Kidney glomerular epithelial cell (primary cell): ENCODE measurements at regions not wholly inside any gene's neighbourhood (a gene's known extent, or its start where the extent isn't known, plus 50 kb on each side); places are given as distances from the start of the nearest gene placed in this dataset.
"Not testable (repeated sequence)": the region's sequence is repeated elsewhere in the genome, so short reads cannot be mapped to it uniquely, and the experiment has no call there.

Source experiments
- DNase-seq: peaks from one replicate; lab custom pipeline; 2025; lab: John Stamatoyannopoulos, UW

DNA sequence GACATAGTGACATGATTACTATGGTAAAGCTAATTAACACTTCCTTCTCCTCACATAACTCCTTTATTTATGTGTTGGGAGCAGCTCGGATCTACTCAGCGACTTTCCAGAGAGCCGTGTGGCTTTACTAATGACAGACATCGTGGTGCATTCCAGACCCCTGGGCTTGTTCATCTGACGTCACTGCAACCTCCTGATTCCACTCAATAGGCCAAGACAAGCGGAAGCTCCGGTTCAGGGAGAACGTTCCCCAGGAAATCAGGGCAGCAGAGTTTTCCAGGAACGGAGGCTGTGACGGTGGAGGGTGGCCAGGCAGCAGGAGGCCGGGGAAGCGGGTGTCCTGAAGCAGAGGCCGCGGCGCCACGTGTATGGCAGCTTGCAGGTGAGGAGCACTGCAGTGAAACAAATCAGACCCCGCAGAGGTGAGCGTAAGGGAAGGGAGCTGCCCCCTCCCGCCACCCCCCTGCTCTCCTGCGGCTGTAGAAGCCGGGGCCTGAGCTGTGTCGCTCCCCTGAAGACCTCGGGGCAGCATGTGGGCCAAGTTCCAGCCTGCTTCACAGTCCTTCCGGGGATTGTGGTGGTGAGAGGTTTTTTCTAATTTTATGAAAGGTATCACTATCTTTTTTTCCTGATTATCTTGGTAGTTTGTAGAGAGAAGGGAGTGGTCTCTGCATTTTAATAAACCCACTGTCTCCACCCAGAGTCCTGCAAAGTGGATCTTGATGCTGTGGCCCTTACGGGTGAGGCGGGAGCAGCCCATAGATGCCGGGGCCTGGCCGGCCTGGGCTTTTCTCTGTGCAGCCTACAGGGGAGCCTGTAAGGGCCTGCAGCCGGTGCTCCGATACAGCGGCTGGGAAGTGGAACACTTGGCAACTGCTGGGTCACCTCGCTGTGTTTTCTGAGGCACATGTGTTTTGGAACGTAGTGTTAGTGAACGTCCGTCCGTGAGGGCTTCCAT, 220.4 kb upstream of the IRX4 start:
- DNase-seq = no peak

GRCh38 chr5:2101685-2102084, 219.0 kb upstream of the IRX4 start:
- DNase-seq = no peak

GRCh38 chr5:2096887-2097505, 214.3 kb upstream of the IRX4 start:
- no peak for DNase-seq

GRCh38 chr5:2095011-2095410, 212.3 kb upstream of the IRX4 start:
- no peak for DNase-seq

DNA sequence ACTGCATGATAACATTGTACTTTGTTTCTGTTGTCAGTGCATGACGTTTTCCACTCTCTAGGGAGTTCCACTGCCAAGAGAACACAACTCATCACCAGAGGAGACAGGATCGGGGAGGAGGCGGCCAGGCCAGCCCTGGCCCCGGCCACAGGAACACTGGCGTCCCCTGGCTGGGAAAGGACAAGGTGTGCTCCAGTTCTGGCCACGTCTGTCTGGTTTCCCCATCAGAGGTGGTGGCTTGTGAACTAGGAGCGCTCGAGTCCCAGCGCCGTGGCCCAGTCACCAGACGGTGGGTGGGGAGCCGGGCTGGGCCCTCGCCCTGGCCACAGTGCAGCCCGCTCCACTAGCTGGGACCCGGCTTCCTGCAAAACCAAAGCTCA, 211.9 kb upstream of the IRX4 start:
- no peak for DNase-seq

DNA sequence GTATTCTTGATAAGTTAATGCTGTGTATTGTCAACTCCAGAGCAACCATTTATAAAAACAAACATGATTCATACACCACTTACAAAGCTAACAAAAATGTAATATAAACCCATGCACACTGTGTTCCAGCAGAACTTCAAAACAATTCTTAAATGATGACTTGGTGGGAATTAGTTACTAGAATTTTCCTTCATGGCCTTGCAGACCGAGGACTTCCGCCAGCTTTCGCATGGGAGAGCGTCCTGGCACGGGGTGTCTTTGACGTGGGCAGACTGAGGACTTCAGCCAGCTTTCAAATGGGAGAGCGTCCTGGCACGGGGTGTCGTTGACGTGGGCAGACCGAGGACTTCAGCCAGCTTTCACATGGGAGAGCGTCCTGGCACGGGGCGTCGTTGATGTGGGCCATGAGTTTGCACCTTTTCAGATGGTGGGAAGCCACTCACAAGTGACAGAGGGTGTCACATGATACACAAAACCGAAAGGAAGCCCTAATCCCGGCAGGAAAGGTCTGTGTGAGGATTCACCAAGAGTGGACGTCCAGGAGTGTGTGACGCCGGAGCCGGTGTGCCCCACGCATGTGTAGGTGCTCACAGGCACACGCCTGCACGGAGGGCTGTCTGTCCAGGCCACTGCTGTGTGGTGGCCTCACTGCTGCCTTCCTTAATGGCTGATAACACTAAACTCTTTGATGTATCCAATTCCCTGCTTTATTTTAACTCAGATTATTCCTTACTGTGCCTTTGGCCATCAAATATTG, 211.3 kb upstream of the IRX4 start:
- no peak for DNase-seq

GRCh38 chr5:2091921-2092320, 209.2 kb upstream of the IRX4 start:
- DNase-seq = no peak

DNA sequence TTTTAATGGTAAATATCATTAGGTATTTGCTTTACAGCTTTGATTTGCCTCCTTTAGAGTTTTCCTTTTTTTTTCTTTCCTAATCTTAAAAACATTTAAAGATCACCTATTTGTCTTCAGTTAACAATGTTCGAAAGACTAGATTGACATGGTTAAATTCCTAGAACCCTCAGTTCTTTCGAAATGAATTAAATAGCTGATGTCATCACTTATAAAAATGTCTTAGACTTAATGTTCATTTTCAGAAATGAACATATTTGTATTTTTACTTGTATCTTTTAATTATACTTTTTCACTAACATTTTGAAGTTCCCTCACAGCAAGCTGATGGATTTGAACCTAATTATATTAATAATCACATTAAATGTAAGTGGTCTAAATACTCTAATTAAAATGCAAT, 205.3 kb upstream of the IRX4 start:
- DNase-seq = no peak

DNA sequence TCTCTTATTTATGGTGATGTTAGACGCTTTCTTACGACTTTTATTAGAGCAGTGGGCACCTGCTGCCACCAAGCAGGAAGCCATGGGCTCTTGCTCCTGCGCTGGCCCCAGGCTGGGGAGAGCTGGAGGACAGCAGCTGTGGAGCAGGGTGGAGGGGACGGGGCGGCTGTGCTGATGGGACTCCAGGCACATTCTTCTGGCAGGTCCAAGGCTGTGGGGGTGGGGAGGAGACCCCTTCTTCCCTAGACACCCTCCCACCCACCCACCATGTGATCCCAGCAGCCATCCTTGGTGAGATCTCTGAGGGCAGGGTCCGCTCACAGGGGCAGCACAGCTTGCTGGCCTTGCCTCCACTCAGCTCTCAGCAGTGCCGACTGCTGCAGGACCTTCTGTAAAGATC, 192.6 kb upstream of the IRX4 start:
- DNase-seq = no peak

GRCh38 chr5:2071562-2071961, 188.8 kb upstream of the IRX4 start:
- no peak for DNase-seq

DNA sequence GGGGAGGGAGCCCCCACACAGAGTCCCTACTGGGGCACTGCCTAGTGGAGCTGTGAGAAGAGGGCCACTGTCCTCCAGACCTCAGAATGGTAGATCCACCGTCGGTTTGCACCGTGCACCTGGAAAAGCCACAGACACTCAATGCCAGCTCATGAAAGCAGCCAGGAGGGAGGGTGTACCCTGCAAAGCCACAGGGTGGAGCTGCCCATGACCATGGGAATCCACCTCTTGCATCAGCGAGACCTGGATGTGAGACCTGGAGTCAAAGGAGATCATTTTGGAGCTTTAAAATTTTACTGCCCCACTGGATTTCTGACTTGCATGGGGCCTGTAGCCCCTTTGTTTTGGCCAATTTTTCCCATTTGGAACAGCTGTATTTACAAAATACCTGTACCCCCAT, 188.1 kb upstream of the IRX4 start:
- DNase-seq = not testable (repeated sequence)

DNA sequence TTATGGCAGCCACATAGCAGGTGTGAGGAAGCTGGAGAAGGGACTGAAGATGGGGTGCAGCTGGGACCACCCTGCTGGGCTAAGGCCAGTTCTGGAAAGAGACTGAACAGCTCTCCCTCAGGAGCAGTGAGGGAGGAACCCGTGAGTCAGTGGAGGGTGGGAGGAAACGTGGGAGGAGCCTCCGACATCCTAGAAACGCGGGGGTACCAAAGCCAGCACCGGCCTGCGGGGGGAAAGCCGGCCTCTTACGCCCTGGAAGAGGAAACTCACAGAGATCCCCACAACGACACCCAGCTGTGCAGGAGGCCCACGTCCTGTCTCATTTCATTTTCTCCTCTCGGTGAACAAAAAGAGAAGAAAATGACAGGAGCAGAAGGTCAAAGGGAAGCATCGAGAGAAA, 185.8 kb upstream of the IRX4 start:
- DNase-seq = no peak

DNA sequence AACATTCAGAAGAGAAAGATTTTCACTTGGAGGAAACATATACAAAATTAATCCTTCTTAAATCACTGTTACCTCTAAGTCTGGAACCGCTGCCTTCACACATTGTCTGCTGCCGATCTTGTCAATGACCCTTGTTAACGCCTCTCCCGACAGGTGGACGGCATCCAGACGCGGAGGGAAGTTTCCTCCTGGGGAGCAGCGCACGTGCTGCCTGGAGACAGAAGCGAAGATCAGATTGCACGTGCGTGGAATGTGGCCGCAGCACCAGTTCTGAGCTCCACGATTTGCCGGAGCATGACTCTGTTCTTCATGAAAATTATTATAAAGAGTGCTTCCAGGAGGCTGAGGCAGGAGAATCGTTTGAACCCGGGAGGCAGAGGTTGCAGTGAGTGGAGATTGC, 183.6 kb upstream of the IRX4 start:
- DNase-seq = no peak

- DNase-seq = not testable (repeated sequence)
These were observed 180.7 kb upstream of the IRX4 start for GRCh38 chr5:2063380-2063779.

DNA sequence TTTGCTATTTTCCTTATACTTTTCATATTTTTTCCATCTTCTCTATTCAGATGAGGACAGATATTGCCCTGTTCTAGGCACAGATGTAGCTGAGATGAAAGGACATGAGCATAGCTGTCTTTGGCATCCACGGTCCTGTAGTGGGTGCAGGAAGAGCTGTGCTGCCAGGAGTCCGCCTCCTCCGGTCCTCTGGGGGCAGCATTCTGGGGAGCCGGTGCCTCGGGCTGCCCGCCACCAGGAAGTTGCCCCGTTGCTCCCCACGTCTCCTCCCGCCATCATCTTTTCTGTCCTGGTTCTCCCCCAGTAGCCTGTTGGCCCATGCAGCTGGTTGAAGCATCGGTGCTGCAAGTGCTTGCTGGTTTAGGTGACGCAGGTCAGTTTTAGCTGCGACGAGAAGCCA, 170.0 kb upstream of the IRX4 start:
- DNase-seq = no peak

DNA sequence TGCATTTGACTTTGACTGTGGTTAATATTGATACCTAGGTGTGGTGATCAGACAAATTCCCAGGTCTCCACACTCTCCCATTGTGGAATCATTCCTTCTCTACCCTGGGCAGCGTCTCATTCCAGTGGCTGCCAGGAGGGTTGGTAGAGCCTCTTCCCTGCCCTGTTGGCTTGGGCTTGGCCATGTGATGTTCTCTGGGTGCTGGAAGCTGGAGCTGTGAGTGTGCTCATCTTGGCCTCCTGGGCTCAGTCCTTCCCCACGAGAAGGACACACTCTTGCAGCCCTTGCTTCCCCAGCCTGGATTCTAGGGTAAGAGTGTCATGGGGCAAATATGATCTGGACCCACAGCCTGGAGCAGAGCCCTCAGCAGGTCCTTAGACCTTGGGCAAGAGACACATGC, 167.2 kb upstream of the IRX4 start:
- DNase-seq = no peak

- DNase-seq = no peak
These were observed 165.9 kb upstream of the IRX4 start for GRCh38 chr5:2048664-2049063.

- DNase-seq = no peak
These were observed 164.7 kb upstream of the IRX4 start for GRCh38 chr5:2047341-2047927.

DNA sequence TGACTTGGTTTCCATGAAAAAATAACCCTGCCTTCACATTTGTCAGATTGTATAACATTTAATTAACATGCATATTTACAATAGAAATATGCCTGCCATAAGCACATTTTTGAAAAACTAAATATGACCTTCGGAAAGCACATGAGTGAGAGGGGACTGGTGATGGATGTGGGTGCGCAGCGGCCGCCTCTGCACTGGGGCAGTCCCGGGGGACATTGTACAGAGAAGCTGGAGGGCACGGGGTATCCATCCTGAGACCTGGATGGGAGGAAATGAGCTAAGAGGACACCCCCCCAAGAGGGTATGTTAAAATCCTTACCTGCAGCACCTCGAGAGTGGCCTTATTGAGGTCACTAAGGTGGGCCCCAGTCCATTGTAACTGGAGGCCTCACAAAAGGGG, 161.3 kb upstream of the IRX4 start:
- no peak for DNase-seq

- no peak for DNase-seq
These were observed 156.4 kb upstream of the IRX4 start for GRCh38 chr5:2039180-2039531.

DNA sequence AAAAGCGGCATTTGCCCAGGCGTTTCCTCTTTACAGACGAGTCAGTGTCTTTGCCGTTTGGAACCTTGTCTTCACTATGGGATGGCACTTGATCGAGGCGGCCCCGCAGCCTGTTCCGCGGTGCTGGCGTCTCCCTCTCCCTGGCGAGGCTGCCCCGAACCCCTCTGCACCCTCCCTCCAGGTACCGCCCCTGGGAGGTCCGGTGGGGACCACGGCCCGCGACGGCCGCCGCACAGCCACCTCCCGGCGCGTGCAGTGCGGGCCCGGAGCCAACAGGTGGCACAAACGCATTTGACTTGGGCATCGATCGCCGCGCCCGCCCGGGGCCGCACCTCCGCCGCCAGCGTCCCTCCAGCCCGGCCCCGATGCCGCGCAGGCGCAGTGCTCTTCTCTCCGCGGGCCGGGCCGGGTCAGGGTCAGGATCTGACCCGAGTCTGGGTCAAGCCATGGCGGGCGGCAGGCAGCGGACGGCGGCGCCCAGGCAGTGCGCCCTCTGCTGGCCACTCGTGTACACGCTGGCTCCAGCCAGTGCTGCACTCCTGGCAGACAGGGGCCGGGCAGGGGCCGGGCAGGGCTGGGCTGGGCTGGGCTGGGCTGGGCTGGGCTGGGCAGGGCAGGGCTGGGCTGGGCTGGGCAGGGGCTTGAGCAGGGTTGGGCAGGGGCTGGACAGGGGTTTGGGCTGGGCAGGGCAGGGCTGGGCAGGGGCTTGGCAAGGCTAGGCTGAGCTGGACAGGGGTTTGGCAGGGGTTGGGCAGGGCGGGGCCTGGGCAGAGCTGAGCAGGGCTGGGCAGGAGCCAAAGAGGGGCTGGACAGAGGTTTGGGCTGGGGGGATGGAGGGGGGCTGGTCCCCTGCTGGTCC, 155.8 kb upstream of the IRX4 start:
- DNase-seq = peak; percentile 16

DNA sequence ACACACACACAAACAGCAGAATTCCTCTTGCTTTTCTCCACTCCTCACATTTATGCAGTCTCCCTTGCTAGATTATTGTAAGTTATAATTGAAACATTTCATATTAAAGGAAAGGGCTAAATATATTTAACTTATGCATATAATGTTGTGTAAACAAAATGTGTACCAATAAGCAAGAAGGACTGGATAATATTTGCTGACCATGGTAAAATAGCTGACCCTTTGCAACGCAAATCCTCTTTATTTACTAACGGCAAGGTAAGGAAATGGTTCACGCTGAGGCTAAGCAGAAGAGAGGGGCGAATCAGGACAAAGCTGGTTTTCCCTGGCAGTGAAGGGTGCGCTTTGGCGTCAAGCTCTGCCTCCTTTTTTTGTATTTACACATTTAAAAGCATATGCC, 154.2 kb upstream of the IRX4 start:
- no peak for DNase-seq
